ENCODE measurements at regions not wholly inside any gene's neighbourhood (a gene's known extent, or its start where the extent isn't known, plus 50 kb on each side); places are given as distances from the start of the nearest gene placed in this dataset.

GRCh38 chr6:126945812-126946360, 172.6 kb upstream of the RSPO3 start:
- Histone ChIP-seq H3K36me3 (no peaks in the 10 kb centered on the region), H3K4me3 (no peak overlapping the region), H3K27ac (no peak overlapping the region), H3K4me1 (ENCODE audit: low read depth) (no peaks in the 10 kb centered on the region), H3K27me3 (no peaks in the 10 kb centered on the region), H3K9me3 (ENCODE audit: low read depth) (no peaks in the 10 kb centered on the region)
- no peak for DNase-seq (ENCODE audit: low read depth in 1 of 2, low spot score in 1 of 2)
- TF ChIP-seq, protein P1, sequence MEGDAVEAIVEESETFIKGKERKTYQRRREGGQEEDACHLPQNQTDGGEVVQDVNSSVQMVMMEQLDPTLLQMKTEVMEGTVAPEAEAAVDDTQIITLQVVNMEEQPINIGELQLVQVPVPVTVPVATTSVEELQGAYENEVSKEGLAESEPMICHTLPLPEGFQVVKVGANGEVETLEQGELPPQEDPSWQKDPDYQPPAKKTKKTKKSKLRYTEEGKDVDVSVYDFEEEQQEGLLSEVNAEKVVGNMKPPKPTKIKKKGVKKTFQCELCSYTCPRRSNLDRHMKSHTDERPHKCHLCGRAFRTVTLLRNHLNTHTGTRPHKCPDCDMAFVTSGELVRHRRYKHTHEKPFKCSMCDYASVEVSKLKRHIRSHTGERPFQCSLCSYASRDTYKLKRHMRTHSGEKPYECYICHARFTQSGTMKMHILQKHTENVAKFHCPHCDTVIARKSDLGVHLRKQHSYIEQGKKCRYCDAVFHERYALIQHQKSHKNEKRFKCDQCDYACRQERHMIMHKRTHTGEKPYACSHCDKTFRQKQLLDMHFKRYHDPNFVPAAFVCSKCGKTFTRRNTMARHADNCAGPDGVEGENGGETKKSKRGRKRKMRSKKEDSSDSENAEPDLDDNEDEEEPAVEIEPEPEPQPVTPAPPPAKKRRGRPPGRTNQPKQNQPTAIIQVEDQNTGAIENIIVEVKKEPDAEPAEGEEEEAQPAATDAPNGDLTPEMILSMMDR (IDR thresholded peaks at IDR 0.05; ENCODE audit: low read depth, low read length): no peak

DNA sequence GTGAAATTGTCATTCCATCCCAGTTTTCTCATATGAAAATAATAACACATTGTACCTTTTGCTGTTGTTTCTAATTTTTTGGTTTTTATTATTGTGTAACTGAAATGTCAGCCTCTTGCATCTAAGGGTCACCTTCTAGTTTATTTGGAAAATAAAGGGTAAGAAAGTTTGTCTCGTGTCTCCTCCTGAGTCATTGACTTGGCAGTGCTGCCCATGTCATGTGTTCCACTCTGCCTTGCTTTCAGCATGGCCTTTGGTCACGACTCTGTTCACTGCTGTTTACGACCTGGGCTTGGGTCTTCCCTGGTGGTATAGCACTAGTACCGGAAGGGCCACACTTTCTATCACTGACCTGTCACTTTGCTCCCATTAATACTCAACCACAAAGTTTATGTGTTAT, 171.4 kb upstream of the RSPO3 start:
- TF ChIP-seq, protein P1 (IDR thresholded peaks at IDR 0.05; ENCODE audit: low read depth, low read length): no peak
- no peaks in the 10 kb centered on the region for H3K27me3 ChIP-seq
- no peak overlapping the region for H3K27ac ChIP-seq
- no peaks in the 10 kb centered on the region for H3K9me3 ChIP-seq (ENCODE audit: low read depth)
- DNase-seq (ENCODE audit: low read depth in 1 of 2, low spot score in 1 of 2): no peak
- no peak overlapping the region for H3K4me3 ChIP-seq
- no peaks in the 10 kb centered on the region for H3K4me1 ChIP-seq (ENCODE audit: low read depth)
- H3K36me3 ChIP-seq: no peaks in the 10 kb centered on the region

- no peaks in the 10 kb centered on the region for H3K36me3 ChIP-seq
- no peaks in the 10 kb centered on the region for H3K4me1 ChIP-seq (ENCODE audit: low read depth)
- no peaks in the 10 kb centered on the region for H3K27me3 ChIP-seq
Measured at GRCh38 chr6:126949786-126950185, 168.7 kb upstream of the RSPO3 start.

DNA sequence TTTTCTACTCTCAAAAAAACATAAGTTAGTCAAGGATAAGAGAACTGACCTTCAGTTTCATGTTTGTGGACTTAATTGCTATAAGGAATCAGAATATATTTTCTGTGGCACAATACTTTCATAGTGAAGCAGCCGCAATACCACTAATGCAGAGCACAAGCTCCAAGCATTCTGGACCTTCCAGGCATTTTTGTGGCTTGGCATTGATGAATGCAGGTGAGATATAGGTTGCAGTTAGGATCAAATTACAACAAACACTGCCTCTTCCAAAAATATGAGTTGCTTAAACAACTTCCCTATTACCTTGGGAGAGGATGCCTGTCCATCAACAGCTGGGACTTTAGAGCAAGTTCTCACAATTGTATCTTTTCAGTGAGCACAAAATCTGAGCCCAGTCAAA, 162.8 kb upstream of the RSPO3 start:
- TF ChIP-seq, protein P1 (IDR thresholded peaks at IDR 0.05; ENCODE audit: low read depth, low read length): no peak
- DNase-seq (ENCODE audit: low read depth in 1 of 2, low spot score in 1 of 2): no peak
- H3K36me3 ChIP-seq: no peaks in the 10 kb centered on the region
- H3K4me3 ChIP-seq: no peak overlapping the region
- H3K27me3 ChIP-seq: no peaks in the 10 kb centered on the region
- no peaks in the 10 kb centered on the region for H3K9me3 ChIP-seq (ENCODE audit: low read depth)
- no peaks in the 10 kb centered on the region for H3K4me1 ChIP-seq (ENCODE audit: low read depth)
- H3K27ac ChIP-seq: no peak overlapping the region

More at GRCh38 chr6:126949786-126950185, 168.7 kb upstream of the RSPO3 start:
- no peak overlapping the region for H3K27ac ChIP-seq
- H3K9me3 ChIP-seq (ENCODE audit: low read depth): no peaks in the 10 kb centered on the region
- no peak overlapping the region for H3K4me3 ChIP-seq
- DNase-seq (ENCODE audit: low read depth in 1 of 2, low spot score in 1 of 2): no peak
- TF ChIP-seq, protein P1 (IDR thresholded peaks at IDR 0.05; ENCODE audit: low read depth, low read length): no peak

DNA sequence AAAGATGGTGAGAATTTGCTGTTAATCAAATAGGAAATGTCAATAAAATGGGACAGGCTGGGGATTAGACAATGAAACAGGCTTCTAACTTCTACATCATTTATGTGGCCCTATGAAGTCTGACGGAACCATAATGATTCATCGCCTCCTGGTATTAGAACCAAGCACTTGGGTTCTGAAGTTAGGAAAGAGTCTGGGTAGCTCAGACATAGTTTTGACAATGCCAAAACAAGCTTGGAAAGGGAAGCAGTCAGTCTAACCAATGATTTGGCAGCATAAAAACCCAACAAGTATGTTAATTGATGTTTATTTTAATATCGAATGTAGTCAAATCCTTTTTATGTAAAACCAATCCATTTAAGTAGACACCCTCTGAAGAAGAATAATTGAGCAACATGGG, 160.8 kb upstream of the RSPO3 start:
- H3K27ac ChIP-seq: no peak overlapping the region
- H3K9me3 ChIP-seq (ENCODE audit: low read depth): no peaks in the 10 kb centered on the region
- DNase-seq (ENCODE audit: low read depth in 1 of 2, low spot score in 1 of 2): no peak
- no peaks in the 10 kb centered on the region for H3K4me1 ChIP-seq (ENCODE audit: low read depth)
- H3K27me3 ChIP-seq: no peaks in the 10 kb centered on the region
- no peak overlapping the region for H3K4me3 ChIP-seq
- TF ChIP-seq, protein P1 (IDR thresholded peaks at IDR 0.05; ENCODE audit: low read depth, low read length): no peak
- H3K36me3 ChIP-seq: no peaks in the 10 kb centered on the region

- Histone ChIP-seq H3K36me3 (no peaks in the 10 kb centered on the region), H3K27me3 (no peaks in the 10 kb centered on the region), H3K4me3 (no peak overlapping the region), H3K4me1 (ENCODE audit: low read depth) (no peaks in the 10 kb centered on the region), H3K27ac (no peak overlapping the region), H3K9me3 (ENCODE audit: low read depth) (no peaks in the 10 kb centered on the region)
- TF ChIP-seq, protein P1 (IDR thresholded peaks at IDR 0.05; ENCODE audit: low read depth, low read length): no peak
- no peak for DNase-seq (ENCODE audit: low read depth in 1 of 2, low spot score in 1 of 2)
Measured at GRCh38 chr6:126959765-126960164, 158.7 kb upstream of the RSPO3 start.

All from cardiac muscle cell (in vitro differentiated cells and primary cell).